ENCODE measurements at regions not wholly inside any gene's neighbourhood (a gene's known extent, or its start where the extent isn't known, plus 50 kb on each side); places are given as distances from the start of the nearest gene placed in this dataset.

GRCh38 chr17:77737442-77738265, 220.8 kb upstream of the TNRC6C start:
- DNase-seq, result no peak

GRCh38 chr17:77738751-77739531, 219.6 kb upstream of the TNRC6C start:
- no peak for DNase-seq

DNA sequence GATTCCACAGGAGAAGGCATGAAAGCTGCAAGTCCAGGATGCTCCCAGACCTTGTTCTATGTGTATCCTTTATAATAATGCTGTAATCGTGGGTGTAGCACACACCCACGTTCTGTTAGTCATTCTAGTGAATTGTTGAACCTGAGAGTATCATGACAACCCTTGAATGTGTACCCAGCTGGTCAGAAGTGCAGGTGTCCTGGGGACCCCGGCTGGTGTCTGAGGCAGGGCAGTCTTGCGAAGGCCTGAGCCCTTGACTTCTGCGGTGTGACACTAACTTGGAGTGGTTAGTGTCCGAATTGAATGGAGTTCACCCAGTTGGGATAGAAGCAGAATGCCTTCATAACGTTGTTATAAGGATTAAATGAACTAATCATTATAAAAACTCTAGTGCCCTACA, 218.0 kb upstream of the TNRC6C start:
- no peak for DNase-seq

GRCh38 chr17:77741109-77741508, 217.4 kb upstream of the TNRC6C start:
- DNase-seq, result no peak

- no peak for DNase-seq
Measured at GRCh38 chr17:77742579-77742978, 215.9 kb upstream of the TNRC6C start.

- no peak for DNase-seq
Measured at GRCh38 chr17:77744066-77744988, 214.2 kb upstream of the TNRC6C start.

GRCh38 chr17:77745702-77746101, 212.8 kb upstream of the TNRC6C start:
- DNase-seq, result no peak

- DNase-seq, result no peak
Measured at GRCh38 chr17:77746393-77746792, 212.1 kb upstream of the TNRC6C start.

DNA sequence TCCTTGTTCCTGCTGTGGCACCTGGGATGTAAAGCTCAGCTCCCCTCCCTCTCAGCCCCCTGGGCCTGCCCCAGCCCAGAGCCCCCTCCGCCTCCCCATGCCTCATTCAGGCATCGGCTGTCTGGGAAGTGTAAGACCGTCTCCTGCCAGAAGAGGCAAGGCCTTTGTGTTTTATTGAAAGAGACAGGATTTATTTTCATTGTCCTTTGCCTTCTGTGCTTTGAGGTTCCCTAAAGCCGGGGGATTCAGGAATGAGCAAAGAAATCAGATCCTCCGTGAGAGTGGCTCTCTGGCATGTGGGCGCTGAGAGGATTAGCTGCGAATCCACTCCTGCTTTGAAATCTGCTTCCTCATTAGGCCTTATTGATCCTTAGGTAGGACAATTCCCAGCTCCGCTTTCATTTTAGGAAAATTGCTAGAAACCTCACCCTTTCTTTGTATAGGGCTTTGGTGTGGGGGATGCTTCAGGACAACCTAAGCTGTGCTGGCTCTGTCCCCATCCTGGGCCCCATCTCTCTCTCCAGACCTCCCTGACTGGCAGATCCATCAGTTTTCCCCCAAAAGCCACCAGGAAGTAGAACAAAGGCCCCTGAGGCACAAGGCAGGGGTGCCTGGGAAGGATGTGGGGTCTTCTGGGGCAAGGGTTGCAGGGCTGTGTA, 211.5 kb upstream of the TNRC6C start:
- DNase-seq, result no peak

DNA sequence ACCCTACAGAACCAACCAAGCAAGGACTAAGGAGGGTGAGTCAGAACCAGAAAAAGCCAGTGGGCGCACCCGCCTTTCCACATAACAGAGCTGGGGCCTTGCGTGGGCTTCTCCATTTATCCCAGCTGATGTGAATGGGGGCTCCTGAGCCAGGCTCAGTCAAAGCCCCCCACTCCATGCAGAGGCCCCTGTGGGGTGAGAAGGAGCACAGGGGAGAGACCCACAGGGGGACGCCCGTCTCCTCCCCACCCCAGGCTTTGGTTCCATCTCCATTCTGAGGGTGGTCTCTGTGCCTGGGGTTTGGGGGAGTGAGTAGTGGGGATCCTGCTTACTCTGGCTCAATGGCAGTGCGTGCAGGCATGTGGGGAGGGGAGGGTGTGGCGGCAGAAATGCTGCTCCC, 210.1 kb upstream of the TNRC6C start:
- no peak for DNase-seq

DNA sequence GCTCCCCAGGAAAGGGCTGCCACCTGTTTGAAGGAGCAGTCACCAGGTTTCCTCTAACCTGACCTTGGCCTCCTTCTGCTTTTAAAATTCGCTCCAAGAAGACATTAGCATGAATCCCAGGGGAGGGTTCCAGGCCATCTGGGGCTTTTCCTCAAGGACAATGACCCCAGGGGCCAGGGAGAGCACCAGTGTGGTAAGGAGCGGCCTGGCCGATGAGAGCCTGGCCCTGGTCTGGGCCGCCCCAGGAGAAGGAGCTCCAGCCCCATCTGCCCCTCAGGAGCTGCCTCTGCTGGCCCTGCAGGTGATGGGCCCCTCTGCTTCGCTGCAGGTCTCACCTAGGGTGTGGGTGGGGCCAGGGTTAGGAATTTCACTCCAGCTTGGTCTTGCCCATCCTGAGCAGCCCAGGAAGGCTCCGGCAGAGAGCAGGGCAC, 209.2 kb upstream of the TNRC6C start:
- no peak for DNase-seq

- DNase-seq, result no peak
Measured at GRCh38 chr17:77749989-77750388, 208.5 kb upstream of the TNRC6C start.

GRCh38 chr17:77750427-77751043, 208.0 kb upstream of the TNRC6C start:
- no peak for DNase-seq

GRCh38 chr17:77753246-77753645, 205.3 kb upstream of the TNRC6C start:
- DNase-seq, result no peak

- DNase-seq, result no peak
Measured at GRCh38 chr17:77753691-77754245, 204.7 kb upstream of the TNRC6C start.

DNA sequence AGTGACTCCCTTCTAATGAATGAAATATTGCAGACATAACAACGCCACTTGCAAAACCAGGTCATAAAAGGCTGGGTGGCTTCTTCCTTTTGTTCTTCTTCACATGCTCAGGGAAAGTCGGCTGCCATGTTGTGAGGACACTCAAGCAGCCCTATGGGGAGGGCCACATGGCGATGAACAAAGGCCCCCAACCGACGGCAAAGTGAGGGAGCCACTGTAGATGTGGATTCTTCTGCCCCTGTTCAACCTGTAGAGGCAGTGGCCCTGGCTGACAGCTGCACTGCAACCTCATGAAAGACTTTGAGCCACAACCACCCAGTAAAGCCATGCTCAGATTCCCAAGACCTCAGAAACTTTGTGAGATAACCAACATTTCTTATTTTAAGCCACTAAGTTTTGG, 203.5 kb upstream of the TNRC6C start:
- no peak for DNase-seq

GRCh38 chr17:77755410-77755963, 203.0 kb upstream of the TNRC6C start:
- DNase-seq, result no peak

DNA sequence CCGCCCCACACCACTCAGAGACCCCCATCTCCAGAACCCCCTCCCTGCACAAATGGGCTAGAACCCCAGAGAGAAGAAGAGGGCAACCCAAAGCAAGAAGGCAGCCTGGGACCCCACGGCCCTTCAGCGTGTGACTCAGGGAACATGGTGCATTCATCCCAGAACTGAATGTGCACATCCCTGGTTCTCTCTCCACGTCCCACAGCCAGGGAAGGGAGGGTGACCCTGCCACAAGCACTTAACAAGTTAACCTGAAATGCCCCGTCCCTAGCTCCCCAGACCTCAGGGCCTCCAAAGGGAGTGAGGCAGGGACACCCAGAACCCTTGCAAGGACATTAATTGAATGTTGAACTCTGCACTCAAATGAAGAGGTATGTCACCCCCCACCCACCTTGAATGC, 202.5 kb upstream of the TNRC6C start:
- no peak for DNase-seq

DNA sequence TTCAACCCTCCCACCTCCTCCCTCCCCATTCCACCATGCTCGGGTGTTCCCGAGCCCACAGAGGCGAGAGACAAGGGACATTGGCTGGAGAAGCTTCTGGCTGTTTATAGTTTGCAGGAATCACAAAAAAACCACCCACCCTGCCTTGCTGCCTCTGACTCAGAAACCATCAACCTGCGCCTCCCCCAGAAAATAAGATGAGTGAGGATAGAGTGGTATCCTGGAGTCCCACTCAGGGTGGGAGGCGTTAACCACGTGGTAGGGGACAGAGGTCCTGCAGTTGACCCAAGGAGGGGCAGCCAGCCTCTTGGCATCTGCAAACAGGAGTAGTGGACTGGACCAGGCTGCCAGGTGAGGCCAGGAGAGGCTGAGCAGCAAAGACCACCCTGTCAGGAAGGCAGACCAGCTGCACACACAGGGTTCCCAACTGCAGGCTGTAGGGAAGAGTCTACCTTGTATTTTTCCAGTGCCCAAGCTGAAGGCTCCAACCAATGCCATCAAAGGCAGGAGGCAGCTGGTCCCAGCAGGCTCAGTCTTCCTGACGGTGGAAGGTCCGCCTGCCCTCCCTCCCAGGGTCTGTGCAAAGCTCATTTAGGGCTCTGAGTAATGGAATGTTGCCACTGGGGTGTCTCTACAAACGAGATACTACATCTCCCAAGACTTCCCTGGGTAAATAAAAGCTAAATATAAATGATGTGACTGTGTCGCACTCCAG, 201.5 kb upstream of the TNRC6C start:
- no peak for DNase-seq

DNA sequence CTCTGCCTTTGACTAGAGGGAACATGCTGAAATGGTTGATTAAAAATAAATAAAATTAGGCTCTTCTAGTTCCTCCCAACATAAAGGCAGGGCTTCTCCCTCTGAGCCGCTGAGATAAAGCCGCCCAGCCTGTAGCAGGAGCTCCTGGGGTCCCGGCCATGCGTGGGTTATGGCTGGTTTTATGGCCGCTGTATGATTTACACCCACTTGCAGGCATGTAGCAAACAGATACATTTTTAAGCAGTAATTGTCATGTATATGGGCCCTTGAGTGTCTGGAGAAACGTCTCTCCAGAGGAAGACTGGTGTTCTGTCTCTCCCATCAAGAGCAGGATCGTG, 201.0 kb upstream of the TNRC6C start:
- no peak for DNase-seq

DNA sequence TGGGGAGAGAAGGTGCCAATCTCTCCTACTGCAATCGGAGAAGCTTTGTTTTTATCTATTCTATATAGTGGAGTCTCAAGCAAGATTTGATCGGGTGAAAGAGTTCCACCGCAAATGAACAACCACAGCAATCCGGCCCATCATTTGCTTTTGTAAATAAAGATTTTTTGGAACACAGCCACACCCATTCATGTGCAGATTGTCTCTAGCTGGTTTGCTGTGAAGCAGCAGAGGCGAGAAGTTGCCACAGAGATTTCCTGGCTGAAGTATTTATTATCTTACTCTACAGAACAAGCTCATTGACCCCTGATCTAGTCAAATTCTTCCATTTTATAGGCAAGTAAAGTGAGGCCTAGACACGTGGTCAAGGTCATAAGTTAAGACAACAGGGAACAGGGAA, 195.5 kb upstream of the TNRC6C start:
- DNase-seq, result peak; percentile 28
